Stimulated activated CD4-positive, alpha-beta T cell treated with anti-CD3 and anti-CD28 coated beads, Interleukin-1b, Interleukin-23, amount 100 ng/mL, for 48 hours (primary cell): ENCODE measurements at regions not wholly inside any gene's neighbourhood (a gene's known extent, or its start where the extent isn't known, plus 50 kb on each side); places are given as distances from the start of the nearest gene placed in this dataset.

Source experiments
- DNase-seq: peaks from one replicate; pipeline ENCODE4 v3.0.0-alpha.2; 2020

DNA sequence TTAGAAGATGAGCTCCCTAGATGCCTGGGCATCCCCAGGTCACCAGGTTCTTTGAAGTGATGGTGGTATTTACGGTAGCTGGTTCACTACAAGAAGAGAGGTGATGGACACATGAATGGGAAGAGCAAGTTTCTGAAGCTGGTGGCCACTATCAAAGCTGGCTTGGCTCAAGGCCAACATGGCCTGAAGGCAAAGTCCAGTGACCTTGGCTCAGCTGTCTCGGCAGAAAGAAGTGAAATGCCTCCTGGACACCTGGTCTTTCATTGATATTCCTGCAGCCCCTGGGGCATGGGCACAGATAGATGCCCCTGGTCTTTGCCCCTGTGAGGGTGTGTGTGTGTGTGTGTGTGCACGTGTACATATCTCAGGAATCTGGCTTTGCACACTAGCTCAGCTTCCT lies 441.8 kb upstream of the TMPO start:
- no peak for DNase-seq

DNA sequence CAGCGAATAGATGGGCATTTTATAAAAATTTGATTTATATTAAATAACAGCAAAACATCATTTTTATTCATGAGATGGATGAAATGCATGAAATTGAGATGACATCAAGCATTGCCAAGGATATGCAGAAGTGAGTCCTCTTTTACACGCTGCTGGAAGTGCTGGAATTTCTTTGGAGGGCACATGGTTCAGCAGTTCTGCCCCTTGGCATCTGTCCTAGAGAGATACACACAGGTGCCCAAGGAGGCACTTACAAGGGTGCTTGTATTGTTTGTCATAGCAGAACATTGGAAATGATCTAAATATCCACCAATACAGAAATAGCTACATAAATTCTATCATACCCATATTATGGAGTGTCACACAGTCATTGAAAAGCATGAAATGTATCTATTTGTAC lies 441.1 kb upstream of the TMPO start:
- DNase-seq = no peak

GRCh38 chr12:98084391-98084790 lies 431.0 kb upstream of the TMPO start:
- no peak for DNase-seq

DNA sequence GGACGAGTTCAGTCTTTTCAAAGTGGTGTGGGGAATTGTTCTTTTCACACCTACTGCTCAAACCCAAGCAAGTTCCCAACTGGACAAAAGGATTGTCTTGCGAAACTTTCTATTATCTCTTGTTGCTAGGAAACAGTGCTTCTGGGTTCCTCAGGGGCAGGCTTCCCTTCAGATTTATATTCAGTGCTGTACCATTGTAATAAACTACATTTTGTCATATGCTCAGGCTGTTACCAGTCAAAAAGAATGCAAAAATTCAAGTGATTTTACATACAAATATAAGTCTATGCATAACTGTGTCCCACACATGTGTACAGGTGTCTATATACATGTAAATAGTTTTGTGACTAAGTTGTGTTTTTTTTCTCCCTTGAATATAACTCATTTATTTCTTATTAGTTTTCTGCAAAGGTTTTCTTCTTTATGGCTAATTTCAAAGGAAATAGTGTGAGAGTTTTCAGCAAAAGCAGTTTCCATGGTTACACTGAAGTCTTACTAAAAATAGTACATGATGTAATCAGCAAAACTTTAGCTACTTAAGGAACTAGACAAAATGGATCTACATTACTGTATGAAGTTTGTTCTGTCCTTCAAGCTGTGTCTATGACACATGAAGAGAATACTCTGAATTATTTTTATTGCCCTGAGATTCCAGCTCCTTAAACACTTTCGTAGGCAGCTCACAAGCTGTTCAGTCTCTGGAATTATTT lies 430.2 kb upstream of the TMPO start:
- no peak for DNase-seq

DNA sequence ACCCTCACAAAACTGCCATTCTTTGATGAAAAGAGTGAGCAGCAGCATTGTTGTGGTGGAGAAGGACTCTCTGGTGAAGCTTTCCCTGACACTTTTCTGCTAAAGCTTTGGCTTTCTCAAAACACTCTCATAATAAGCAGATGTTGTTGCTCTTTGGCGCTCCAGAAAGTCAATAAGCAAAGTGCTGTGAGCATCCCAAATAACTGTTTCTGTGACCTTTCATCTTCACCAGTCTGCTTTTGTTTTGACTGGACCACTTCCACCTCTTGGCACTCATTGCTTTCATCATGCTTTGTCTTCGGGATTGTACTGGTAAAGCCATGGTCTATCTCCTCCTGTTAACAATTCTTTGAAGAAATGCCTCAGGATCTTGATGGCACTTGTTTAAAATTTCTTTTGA lies 424.7 kb upstream of the TMPO start:
- DNase-seq = no peak

DNA sequence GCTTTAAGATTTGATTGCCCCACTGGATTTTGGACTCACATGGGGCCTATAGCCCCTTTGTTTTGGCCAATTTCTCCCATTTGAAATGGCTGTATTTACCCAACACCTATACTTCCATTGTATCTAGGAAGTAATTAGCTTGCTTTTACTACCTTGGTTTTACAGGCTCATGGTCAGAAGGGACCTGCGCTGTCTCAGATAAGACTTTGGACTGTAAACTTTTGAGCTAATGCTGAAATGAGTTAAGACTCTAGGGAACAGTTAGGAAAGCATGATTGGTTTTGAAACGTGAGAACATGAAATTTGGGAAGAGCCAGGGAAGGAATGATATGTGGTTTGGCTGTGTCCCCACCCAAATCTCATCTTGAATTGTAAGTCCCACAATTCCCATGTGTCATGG lies 419.0 kb upstream of the TMPO start:
- DNase-seq = no peak

- DNase-seq = no peak
Measured at GRCh38 chr12:98106031-98106683, 409.2 kb upstream of the TMPO start.

DNA sequence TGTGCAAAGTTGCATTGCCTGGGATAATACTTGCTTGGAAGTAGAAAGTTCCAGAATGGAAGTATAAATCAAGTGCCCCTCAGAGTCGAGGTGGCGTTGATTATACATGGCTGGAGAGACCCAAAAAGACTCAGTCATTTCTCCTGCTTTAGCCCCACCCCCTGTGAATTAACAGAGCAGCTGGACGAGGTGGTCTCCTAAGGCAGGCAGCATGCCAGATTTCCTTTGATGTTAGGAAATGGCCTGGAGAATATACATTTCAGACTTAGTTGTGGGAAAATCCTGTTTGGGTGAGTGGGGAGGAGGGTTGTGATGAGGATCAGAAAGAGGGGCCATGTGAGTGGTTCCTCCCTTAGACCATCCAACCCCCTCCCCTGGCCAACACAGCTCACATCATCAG lies 406.1 kb upstream of the TMPO start:
- no peak for DNase-seq

- DNase-seq = no peak
Measured at GRCh38 chr12:98110536-98110935, 404.9 kb upstream of the TMPO start.

DNA sequence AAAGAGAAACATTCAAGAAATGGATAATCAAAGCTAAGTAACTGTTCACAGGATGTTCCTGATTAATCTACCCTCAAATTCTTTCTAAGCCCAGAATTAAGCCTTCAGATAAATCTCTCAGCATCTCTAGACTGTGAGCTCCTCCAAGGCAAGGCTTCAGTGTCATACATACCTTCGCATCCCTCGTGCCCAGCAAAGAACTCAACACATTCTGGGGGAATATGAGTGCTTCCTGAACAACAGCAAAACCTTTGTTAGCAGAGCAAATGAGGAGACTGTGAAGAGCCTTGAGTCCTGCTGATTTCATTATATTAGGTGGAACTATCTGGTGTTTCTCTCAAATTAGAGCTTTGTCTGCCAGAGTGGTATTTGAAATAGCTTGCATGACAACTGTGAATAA lies 401.8 kb upstream of the TMPO start:
- no peak for DNase-seq

- no peak for DNase-seq
Measured at GRCh38 chr12:98121963-98122362, 393.4 kb upstream of the TMPO start.

GRCh38 chr12:98123021-98123461 lies 392.3 kb upstream of the TMPO start:
- no peak for DNase-seq

- no peak for DNase-seq
Measured at GRCh38 chr12:98126637-98127335, 388.6 kb upstream of the TMPO start.

GRCh38 chr12:98127336-98127679 lies 388.1 kb upstream of the TMPO start:
- no peak for DNase-seq

GRCh38 chr12:98127854-98128253 lies 387.5 kb upstream of the TMPO start:
- no peak for DNase-seq

GRCh38 chr12:98136544-98136943 lies 378.8 kb upstream of the TMPO start:
- no peak for DNase-seq

- DNase-seq = no peak
Measured at GRCh38 chr12:98137278-98137677, 378.1 kb upstream of the TMPO start.

DNA sequence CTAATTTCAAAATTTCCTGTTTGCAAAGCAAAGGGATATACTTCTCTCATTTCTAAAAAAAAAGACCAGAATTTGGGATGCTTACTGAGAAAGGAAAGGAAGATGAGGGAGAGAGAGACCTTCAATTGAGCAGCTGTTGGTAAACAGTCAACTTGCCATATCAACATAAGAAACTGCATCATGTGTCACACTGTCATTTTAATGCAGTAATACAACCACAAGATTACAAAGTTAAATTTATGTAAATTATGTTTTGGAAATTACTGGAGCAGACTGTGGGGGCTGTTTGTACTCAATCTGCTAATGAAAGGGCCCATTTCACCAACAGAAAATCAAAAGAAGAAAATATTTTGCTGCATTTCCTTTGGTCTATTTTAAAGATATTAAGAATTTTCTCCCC lies 370.4 kb upstream of the TMPO start:
- DNase-seq = no peak

- DNase-seq = no peak
Measured at GRCh38 chr12:98146043-98146442, 369.3 kb upstream of the TMPO start.

GRCh38 chr12:98146487-98146886 lies 368.9 kb upstream of the TMPO start:
- no peak for DNase-seq

DNA sequence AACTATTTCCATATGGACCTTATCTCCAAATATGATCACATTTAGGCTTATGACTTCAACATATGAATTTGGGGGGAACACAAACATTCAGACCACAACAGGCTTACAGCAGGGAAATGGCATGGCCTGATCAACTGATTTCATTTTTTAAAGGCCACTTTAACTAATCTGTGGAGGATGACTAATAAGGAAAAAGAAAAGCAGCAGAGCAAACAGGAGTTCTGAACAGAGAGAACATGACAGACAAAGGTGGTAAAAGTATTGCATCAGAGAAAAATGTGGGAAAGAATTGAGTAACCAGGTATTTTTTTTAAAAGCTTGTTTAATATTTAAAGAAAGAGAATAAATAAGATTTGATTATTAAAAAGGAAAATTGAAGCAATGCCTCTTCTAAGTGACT lies 366.1 kb upstream of the TMPO start:
- no peak for DNase-seq

DNA sequence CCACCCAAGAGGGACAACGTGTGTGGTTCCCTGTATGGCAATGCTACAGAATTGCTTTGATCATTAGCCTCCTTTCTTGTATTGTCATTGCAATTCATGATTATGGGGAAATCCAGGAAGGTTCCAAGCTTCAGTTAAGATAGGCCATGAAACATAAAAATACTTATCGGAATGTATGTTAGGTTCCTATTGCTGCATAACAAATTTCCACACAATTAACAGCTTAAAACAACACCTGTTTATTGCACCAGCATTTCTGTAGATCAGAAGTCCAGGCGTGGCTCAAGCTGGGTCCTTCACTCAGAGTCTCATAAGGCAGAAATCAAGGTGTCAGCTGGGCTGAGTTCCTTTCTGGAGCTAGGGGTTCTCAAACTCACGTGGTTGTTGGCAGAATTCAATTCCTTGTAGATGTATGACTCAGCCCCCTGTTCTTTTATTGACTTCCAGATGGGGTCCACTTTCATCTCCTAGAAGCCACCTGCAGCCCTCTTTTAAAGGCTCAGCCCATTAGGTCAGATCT lies 365.6 kb upstream of the TMPO start:
- DNase-seq = no peak

GRCh38 chr12:98151105-98151590 lies 364.2 kb upstream of the TMPO start:
- DNase-seq = no peak

- no peak for DNase-seq
Measured at GRCh38 chr12:98151984-98152383, 363.4 kb upstream of the TMPO start.
